ENCODE measurements at regions not wholly inside any gene's neighbourhood (a gene's known extent, or its start where the extent isn't known, plus 50 kb on each side); places are given as distances from the start of the nearest gene placed in this dataset.

DNA sequence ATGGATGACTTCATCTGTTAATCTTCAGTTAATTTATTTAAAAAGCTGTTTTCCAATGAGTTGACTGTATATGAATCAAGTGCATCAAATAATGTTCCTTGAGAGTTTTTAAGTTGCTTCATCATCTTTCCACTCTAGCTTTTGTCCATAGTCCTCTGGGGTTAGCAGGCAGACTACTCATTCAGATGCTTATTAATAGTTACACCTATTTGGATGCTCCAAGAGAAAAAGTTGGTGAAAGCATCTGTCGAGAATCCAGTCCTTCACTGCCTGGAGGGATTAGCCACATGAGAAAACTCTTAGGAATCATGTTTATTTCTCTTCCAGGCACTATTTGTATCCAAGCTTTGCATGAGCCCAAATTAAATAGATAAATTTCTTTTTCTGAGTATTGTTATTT lies 70.2 kb downstream of the DACT1 start:
- no peak for DNase-seq (ENCODE audit: low read depth)
- no peak overlapping the region for H3K4me3 ChIP-seq (ENCODE audit: low read length)
- no peak for TF ChIP-seq CTCF (conservative IDR thresholded peaks at IDR 0.05; ENCODE audit: low read length)

DNA sequence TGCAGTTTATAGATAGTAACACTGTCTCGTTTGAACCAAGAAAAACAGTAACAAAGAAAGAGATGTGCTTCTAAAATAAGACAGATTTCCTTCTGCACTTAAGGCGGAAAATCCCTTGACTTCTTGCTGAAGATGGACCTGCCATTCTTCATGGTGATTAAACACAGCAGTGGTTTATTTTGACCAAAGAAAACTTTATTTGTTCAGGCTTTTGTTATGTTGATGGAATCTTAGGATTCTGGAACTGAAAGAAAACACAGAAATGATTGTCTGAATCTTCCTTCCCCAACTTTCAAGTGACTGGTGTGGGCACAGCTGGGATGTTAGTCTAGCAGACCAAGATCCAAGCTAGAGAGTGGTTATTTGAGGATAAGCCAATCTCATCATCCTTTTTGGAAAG lies 72.2 kb downstream of the DACT1 start:
- H3K4me3 ChIP-seq (ENCODE audit: low read length): no peak overlapping the region
- TF ChIP-seq CTCF (conservative IDR thresholded peaks at IDR 0.05; ENCODE audit: low read length): no peak
- no peak for DNase-seq (ENCODE audit: low read depth)

DNA sequence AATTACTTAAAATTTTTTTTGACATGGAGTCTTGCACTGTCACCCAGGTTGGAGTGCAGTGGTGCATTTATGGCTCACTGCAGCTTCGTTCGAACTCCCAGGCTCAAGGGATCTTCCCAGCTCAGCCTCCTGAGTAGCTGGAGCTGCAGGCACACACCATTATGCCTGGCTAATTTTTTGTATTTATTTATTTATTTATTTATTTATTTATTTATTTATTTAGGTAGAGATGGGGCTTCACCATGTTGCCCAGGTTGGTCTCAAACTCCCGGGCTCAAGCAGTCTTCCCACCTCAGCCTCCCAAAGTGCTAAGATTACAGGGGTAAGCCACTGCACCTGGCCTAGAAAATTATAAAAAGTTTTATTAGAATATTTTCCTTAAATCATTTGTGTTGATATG lies 73.6 kb downstream of the DACT1 start:
- TF ChIP-seq CTCF (conservative IDR thresholded peaks at IDR 0.05; ENCODE audit: low read length): no peak
- DNase-seq (ENCODE audit: low read depth): no peak
- H3K4me3 ChIP-seq (ENCODE audit: low read length): no peak overlapping the region

DNA sequence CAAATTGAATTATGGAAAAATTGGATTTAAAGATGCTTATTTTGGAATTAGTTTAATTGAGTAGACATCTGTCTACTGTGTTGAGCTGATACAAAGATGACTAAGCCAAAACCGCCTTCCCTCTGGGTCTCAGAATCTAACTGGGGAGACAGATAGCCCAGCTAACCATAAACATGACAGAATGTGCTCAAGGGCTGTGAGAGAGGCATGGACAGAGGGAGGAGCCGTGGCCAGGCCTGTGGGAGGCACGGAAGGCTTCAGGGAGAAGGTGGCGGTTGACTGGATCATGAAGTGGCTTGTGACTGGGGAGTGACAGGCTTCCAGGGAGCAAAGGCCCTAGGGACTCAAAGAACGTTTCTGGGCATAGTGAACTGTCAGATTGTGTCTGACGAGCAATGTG lies 74.6 kb downstream of the DACT1 start:
- TF ChIP-seq CTCF (conservative IDR thresholded peaks at IDR 0.05; ENCODE audit: low read length): no peak
- H3K4me3 ChIP-seq (ENCODE audit: low read length): no peak overlapping the region
- no peak for DNase-seq (ENCODE audit: low read depth)

DNA sequence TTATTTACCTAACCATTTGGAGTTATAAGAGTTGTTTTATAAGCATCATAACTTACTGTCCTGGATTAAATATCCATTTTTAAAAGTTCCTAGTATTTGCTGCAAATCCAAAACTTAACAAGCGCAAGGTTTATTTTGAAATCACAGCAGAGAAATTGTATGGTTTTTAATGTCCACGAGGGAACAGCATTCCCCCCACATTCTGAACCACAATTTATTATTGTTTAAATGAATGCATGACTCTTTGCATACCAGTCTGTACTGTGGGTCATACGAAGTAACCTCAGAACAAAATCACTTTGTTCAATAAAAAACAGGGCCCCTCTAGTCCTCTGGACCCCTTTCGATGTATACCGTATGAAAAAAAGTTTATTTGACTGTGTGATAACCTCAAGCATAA lies 75.9 kb downstream of the DACT1 start:
- no peak overlapping the region for H3K4me3 ChIP-seq (ENCODE audit: low read length)
- no peak for DNase-seq (ENCODE audit: low read depth)
- no peak for TF ChIP-seq CTCF (conservative IDR thresholded peaks at IDR 0.05; ENCODE audit: low read length)

GRCh38 chr14:58716706-58717105 lies 78.9 kb downstream of the DACT1 start:
- no peak overlapping the region for H3K4me3 ChIP-seq (ENCODE audit: low read length)
- no peak for DNase-seq (ENCODE audit: low read depth)
- no peak for TF ChIP-seq CTCF (conservative IDR thresholded peaks at IDR 0.05; ENCODE audit: low read length)

DNA sequence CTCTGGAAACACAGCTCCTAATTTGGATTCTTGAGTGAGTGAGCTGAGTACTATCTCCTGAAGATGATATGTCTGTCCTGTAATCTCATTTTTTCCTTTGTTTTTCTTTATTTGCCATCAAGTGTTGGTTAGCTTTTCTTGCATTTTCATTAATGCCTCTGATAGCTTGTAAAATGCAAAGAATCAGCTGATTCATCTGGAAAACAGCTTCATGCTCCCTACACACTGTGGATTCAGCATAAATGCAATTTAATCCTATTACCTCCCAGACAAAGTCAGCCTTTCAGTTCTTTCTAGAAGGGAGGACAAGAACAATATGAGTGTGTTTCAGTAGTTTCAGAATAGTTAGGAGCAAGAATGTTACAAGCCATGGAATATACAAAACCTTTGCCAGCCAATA lies 79.4 kb downstream of the DACT1 start:
- no peak overlapping the region for H3K4me3 ChIP-seq (ENCODE audit: low read length)
- TF ChIP-seq CTCF (conservative IDR thresholded peaks at IDR 0.05; ENCODE audit: low read length): no peak
- no peak for DNase-seq (ENCODE audit: low read depth)

Data from AG10803 (cell line).